ACC112 (cell line): ENCODE measurements at regions not wholly inside any gene's neighbourhood (a gene's known extent, or its start where the extent isn't known, plus 50 kb on each side); places are given as distances from the start of the nearest gene placed in this dataset.

Experiments
- H2AFZ ChIP-seq: fragments of 200-600 bp; sonication (generic); one replicate; pipeline ENCODE4 v1.6.0; 2017; ENCODE audit warnings: antibody characterized with exemption, low read length; ENCODE audit not compliant: unreplicated experiment
- H3K27ac ChIP-seq: fragments of 200-600 bp; sonication (generic); 2 replicates; pipeline ENCODE4 v1.5.1; 2014; ENCODE audit warnings: low read depth, mild to moderate bottlenecking, antibody characterized with exemption, low read length, moderate library complexity
- H3K27me3 ChIP-seq: fragments of 200-600 bp; sonication (generic); 2 replicates; pipeline ENCODE4 v1.6.1; 2014; ENCODE audit warnings: mild to moderate bottlenecking, antibody characterized with exemption, low read length, moderate library complexity, mixed read lengths; ENCODE audit not compliant: insufficient read depth
- H3K36me3 ChIP-seq: fragments of 200-600 bp; sonication (generic); 2 replicates; pipeline ENCODE4 v1.6.1; 2016; ENCODE audit warnings: mild to moderate bottlenecking, antibody characterized with exemption, low read length, moderate library complexity, mixed read lengths; ENCODE audit not compliant: insufficient read depth
- H3K4me1 ChIP-seq: fragments of 200-600 bp; sonication (generic); one replicate; pipeline ENCODE4 v1.6.1; 2016; ENCODE audit warnings: low read length, mixed read lengths; ENCODE audit not compliant: insufficient read depth, unreplicated experiment, control insufficient read depth
- H3K4me3 ChIP-seq: fragments of 200-600 bp; sonication (generic); 2 replicates; pipeline ENCODE4 v1.5.1; 2014; ENCODE audit warnings: mild to moderate bottlenecking, low read depth, low read length
- H3K79me2 ChIP-seq: fragments of 200-600 bp; sonication (generic); one replicate; pipeline ENCODE4 v1.6.0; 2016; ENCODE audit warnings: low read length; ENCODE audit not compliant: control insufficient read depth, unreplicated experiment, insufficient read depth

GRCh38 chr10:44463511-44464121, 78.7 kb upstream of the CXCL12 start:
- Histone ChIP-seq H3K79me2 (no peaks in the 10 kb centered on the region), H3K27me3 (no peaks in the 10 kb centered on the region), H2AFZ (no peak overlapping the region), H3K27ac (no peak overlapping the region), H3K4me3 (no peak overlapping the region), H3K4me1 (peaks cover 10% of the 10 kb centered on the region), H3K36me3 (no peaks in the 10 kb centered on the region)

- no peaks in the 10 kb centered on the region for H3K79me2 ChIP-seq
- H3K36me3 ChIP-seq: no peaks in the 10 kb centered on the region
- H3K4me3 ChIP-seq: no peak overlapping the region
- peaks cover 10% of the 10 kb centered on the region for H3K4me1 ChIP-seq
- H3K27me3 ChIP-seq: no peaks in the 10 kb centered on the region
- no peak overlapping the region for H3K27ac ChIP-seq
- H2AFZ ChIP-seq: no peak overlapping the region
Measured at GRCh38 chr10:44464503-44464902, 79.6 kb upstream of the CXCL12 start.

GRCh38 chr10:44465401-44466115, 80.7 kb upstream of the CXCL12 start:
- Histone ChIP-seq H3K27ac (no peak overlapping the region), H3K36me3 (no peaks in the 10 kb centered on the region), H3K4me3 (no peak overlapping the region), H3K27me3 (no peaks in the 10 kb centered on the region), H2AFZ (no peak overlapping the region), H3K79me2 (no peaks in the 10 kb centered on the region), H3K4me1 (peaks cover 10% of the 10 kb centered on the region)

GRCh38 chr10:44466236-44466635, 81.3 kb upstream of the CXCL12 start:
- Histone ChIP-seq H3K4me1 (peaks cover 10% of the 10 kb centered on the region), H2AFZ (no peak overlapping the region), H3K27ac (no peak overlapping the region), H3K4me3 (no peak overlapping the region), H3K79me2 (no peaks in the 10 kb centered on the region), H3K27me3 (no peaks in the 10 kb centered on the region), H3K36me3 (no peaks in the 10 kb centered on the region)

GRCh38 chr10:44467090-44467489, 82.2 kb upstream of the CXCL12 start:
- H3K4me1 ChIP-seq: peaks cover 10% of the 10 kb centered on the region
- H3K27ac ChIP-seq: no peak overlapping the region
- H2AFZ ChIP-seq: no peak overlapping the region
- H3K79me2 ChIP-seq: no peaks in the 10 kb centered on the region
- H3K4me3 ChIP-seq: no peak overlapping the region
- no peaks in the 10 kb centered on the region for H3K27me3 ChIP-seq
- H3K36me3 ChIP-seq: no peaks in the 10 kb centered on the region

- no peaks in the 10 kb centered on the region for H3K79me2 ChIP-seq
Measured at GRCh38 chr10:44467900-44468299, 83.0 kb upstream of the CXCL12 start.

GRCh38 chr10:44468525-44468924, 83.6 kb upstream of the CXCL12 start:
- Histone ChIP-seq H3K4me3 (no peak overlapping the region), H3K36me3 (no peaks in the 10 kb centered on the region), H3K79me2 (no peaks in the 10 kb centered on the region), H2AFZ (no peak overlapping the region), H3K27me3 (no peaks in the 10 kb centered on the region), H3K4me1 (peaks cover 4% of the 10 kb centered on the region), H3K27ac (no peak overlapping the region)

More at GRCh38 chr10:44467900-44468299, 83.0 kb upstream of the CXCL12 start:
- no peak overlapping the region for H3K4me3 ChIP-seq
- peaks cover 10% of the 10 kb centered on the region for H3K4me1 ChIP-seq
- H3K27me3 ChIP-seq: no peaks in the 10 kb centered on the region
- H2AFZ ChIP-seq: no peak overlapping the region
- no peak overlapping the region for H3K27ac ChIP-seq
- no peaks in the 10 kb centered on the region for H3K36me3 ChIP-seq

GRCh38 chr10:44468965-44469364, 84.1 kb upstream of the CXCL12 start:
- Histone ChIP-seq H3K79me2 (no peaks in the 10 kb centered on the region), H3K4me3 (no peak overlapping the region), H3K27me3 (no peaks in the 10 kb centered on the region), H3K27ac (no peak overlapping the region), H3K36me3 (no peaks in the 10 kb centered on the region), H2AFZ (no peak overlapping the region), H3K4me1 (no peaks in the 10 kb centered on the region)

GRCh38 chr10:44470784-44471183, 85.9 kb upstream of the CXCL12 start:
- Histone ChIP-seq H3K27me3 (no peaks in the 10 kb centered on the region), H3K36me3 (no peaks in the 10 kb centered on the region), H3K4me1 (no peaks in the 10 kb centered on the region), H3K4me3 (no peak overlapping the region), H3K27ac (no peak overlapping the region), H2AFZ (no peak overlapping the region), H3K79me2 (no peaks in the 10 kb centered on the region)

GRCh38 chr10:44471410-44471809, 86.5 kb upstream of the CXCL12 start:
- no peak overlapping the region for H3K4me3 ChIP-seq
- H3K27ac ChIP-seq: no peak overlapping the region
- no peaks in the 10 kb centered on the region for H3K27me3 ChIP-seq
- no peaks in the 10 kb centered on the region for H3K36me3 ChIP-seq
- no peak overlapping the region for H2AFZ ChIP-seq
- no peaks in the 10 kb centered on the region for H3K4me1 ChIP-seq
- no peaks in the 10 kb centered on the region for H3K79me2 ChIP-seq

GRCh38 chr10:44473146-44473545, 88.2 kb upstream of the CXCL12 start:
- no peaks in the 10 kb centered on the region for H3K27me3 ChIP-seq
- H3K4me3 ChIP-seq: no peak overlapping the region
- H3K4me1 ChIP-seq: peaks cover 15% of the 10 kb centered on the region
- H3K27ac ChIP-seq: no peak overlapping the region
- H3K36me3 ChIP-seq: no peaks in the 10 kb centered on the region
- H2AFZ ChIP-seq: no peak overlapping the region
- H3K79me2 ChIP-seq: no peaks in the 10 kb centered on the region
